Loucy (cell line): ENCODE measurements at regions not wholly inside any gene's neighbourhood (a gene's known extent, or its start where the extent isn't known, plus 50 kb on each side); places are given as distances from the start of the nearest gene placed in this dataset.

Source experiments
- H2AFZ ChIP-seq: fragments of 200-600 bp; sonication (generic); 2 replicates; pipeline ENCODE4 v1.6.0; 2016; ENCODE audit warnings: antibody characterized with exemption, mild to moderate bottlenecking, low read length, moderate library complexity
- H3F3A ChIP-seq: fragments of 200-600 bp; 2 replicates; pipeline ENCODE4 v1.6.0; 2016; ENCODE audit warnings: antibody characterized with exemption, low read depth, mild to moderate bottlenecking
- H3K27me3 ChIP-seq: fragments of 200-600 bp; sonication (generic); 2 replicates; pipeline ENCODE4 v1.6.1; 2014; ENCODE audit warnings: low read length, mild to moderate bottlenecking; ENCODE audit not compliant: insufficient read depth, poor library complexity, severe bottlenecking
- H3K36me3 ChIP-seq: fragments of 200-600 bp; sonication (generic); 2 replicates; pipeline ENCODE4 v1.6.1; 2016; ENCODE audit warnings: low read length; ENCODE audit not compliant: insufficient read depth
- H3K4me1 ChIP-seq: fragments of 200-600 bp; sonication (generic); 2 replicates; pipeline ENCODE4 v1.5.1; 2014; ENCODE audit warnings: low read length, mild to moderate bottlenecking; ENCODE audit not compliant: insufficient read depth, poor library complexity, severe bottlenecking
- H3K4me2 ChIP-seq: fragments of 200-600 bp; sonication (generic); 2 replicates; pipeline ENCODE4 v1.6.0; 2014; ENCODE audit warnings: antibody characterized with exemption, low read length, low read depth, mild to moderate bottlenecking; ENCODE audit not compliant: poor library complexity, severe bottlenecking
- H3K4me3 ChIP-seq: fragments of 200-600 bp; sonication (generic); 2 replicates; pipeline ENCODE4 v1.5.1; 2014; ENCODE audit warnings: low read length, mild to moderate bottlenecking, mixed read lengths; ENCODE audit not compliant: poor library complexity, severe bottlenecking
- H3K79me2 ChIP-seq: fragments of 200-600 bp; sonication (generic); 2 replicates; pipeline ENCODE4 v1.6.1; 2014; ENCODE audit warnings: low read length; ENCODE audit not compliant: insufficient read depth
- H3K9ac ChIP-seq: fragments of 200-600 bp; sonication (generic); 2 replicates; pipeline ENCODE4 v1.6.0; 2014; ENCODE audit warnings: mild to moderate bottlenecking, low read depth, low read length, moderate library complexity; ENCODE audit not compliant: poor library complexity, severe bottlenecking
- H3K9me2 ChIP-seq: fragments of 200-600 bp; sonication (generic); replicated peaks from 2 replicates; pipeline ENCODE4 v1.6.1; 2016; ENCODE audit warnings: low read depth, low read length, mixed read lengths
- H3K9me3 ChIP-seq: fragments of 200-600 bp; sonication (generic); 2 replicates; pipeline ENCODE4 v1.6.1; 2014; ENCODE audit warnings: mild to moderate bottlenecking, antibody characterized with exemption, low read length, low read depth; ENCODE audit not compliant: insufficient read depth
- H4K20me1 ChIP-seq: fragments of 200-600 bp; sonication (generic); 2 replicates; pipeline ENCODE4 v1.6.0; 2014; ENCODE audit warnings: antibody characterized with exemption, low read length, mild to moderate bottlenecking; ENCODE audit not compliant: insufficient read depth, poor library complexity, severe bottlenecking
- EZH2phosphoT487 ChIP-seq: fragments of 200-600 bp; IDR thresholded peaks from 2 replicates; pipeline ENCODE4 v1.6.1; 2018; ENCODE audit warnings: antibody characterized with exemption, mild to moderate bottlenecking, moderate library complexity, borderline replicate concordance
- TF ChIP-seq, protein P1 (sequence below): fragments of 200-600 bp; sonication (generic); conservative IDR thresholded peaks from 2 replicates; pipeline ENCODE4 v1.5.1; 2014; ENCODE audit warnings: mild to moderate bottlenecking, antibody characterized with exemption, low read length

DNA sequence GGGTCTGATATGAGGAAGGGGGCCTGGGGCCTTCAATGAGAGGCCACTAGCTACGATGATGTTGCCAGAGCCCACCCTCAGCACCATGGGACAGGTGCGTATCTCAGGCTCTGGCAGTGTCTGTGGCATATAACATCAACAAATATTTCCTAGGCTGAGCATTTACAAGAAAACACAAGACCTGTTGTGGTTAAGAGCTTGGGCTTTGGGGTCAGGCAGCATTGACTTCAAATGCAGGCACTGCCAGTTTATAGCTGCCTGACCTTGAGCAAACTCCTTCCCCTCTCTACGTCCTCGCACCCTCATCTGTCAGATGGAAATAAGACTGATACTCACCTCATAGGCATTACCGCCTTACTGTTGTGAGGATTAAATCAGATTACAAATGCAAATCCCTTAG, 156.0 kb downstream of the KATNAL1 start:
- Histone ChIP-seq H3K27me3 (no peaks in the 10 kb centered on the region), H3K79me2 (no peaks in the 10 kb centered on the region), H3K9ac (no peak overlapping the region), H3K4me1 (peaks cover 42% of the 10 kb centered on the region), H3F3A (no peaks in the 10 kb centered on the region), H3K36me3 (no peaks in the 10 kb centered on the region), H4K20me1 (no peaks in the 10 kb centered on the region), H3K9me2 (no peaks in the 10 kb centered on the region), H2AFZ (no peak overlapping the region), H3K9me3 (no peaks in the 10 kb centered on the region), H3K4me2 (peak overlapping the region; percentile 48), H3K4me3 (no peak overlapping the region)
- no peak for TF ChIP-seq EZH2phosphoT487
- TF ChIP-seq, protein P1, sequence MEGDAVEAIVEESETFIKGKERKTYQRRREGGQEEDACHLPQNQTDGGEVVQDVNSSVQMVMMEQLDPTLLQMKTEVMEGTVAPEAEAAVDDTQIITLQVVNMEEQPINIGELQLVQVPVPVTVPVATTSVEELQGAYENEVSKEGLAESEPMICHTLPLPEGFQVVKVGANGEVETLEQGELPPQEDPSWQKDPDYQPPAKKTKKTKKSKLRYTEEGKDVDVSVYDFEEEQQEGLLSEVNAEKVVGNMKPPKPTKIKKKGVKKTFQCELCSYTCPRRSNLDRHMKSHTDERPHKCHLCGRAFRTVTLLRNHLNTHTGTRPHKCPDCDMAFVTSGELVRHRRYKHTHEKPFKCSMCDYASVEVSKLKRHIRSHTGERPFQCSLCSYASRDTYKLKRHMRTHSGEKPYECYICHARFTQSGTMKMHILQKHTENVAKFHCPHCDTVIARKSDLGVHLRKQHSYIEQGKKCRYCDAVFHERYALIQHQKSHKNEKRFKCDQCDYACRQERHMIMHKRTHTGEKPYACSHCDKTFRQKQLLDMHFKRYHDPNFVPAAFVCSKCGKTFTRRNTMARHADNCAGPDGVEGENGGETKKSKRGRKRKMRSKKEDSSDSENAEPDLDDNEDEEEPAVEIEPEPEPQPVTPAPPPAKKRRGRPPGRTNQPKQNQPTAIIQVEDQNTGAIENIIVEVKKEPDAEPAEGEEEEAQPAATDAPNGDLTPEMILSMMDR: no peak

DNA sequence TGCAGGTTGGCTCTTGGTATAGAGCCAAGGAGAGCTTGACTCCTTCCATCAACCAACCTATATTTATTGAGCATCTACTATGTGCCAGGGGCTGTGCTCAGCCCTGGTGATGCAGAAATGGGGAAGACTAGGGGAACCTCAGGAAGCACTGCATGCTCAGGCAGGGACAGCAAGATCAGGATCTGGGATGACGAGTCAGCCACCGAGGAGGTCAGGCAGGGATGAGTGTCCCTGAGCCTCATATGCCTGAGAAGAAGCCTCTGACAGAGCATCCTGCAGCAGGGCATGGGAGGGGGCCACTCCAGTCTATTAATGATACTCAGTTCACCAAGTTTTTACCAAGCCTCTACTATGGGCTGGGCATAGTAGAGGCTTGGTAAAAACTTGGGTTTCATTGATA, 158.1 kb downstream of the KATNAL1 start:
- no peaks in the 10 kb centered on the region for H3K9me3 ChIP-seq
- H3K79me2 ChIP-seq: no peaks in the 10 kb centered on the region
- H3K4me3 ChIP-seq: no peak overlapping the region
- H3K9me2 ChIP-seq: no peaks in the 10 kb centered on the region
- H3K4me2 ChIP-seq: no peak overlapping the region
- H3K36me3 ChIP-seq: no peaks in the 10 kb centered on the region
- no peak overlapping the region for H2AFZ ChIP-seq
- no peak for TF ChIP-seq EZH2phosphoT487
- TF ChIP-seq, protein P1: no peak
- H3K4me1 ChIP-seq: peaks cover 37% of the 10 kb centered on the region
- no peaks in the 10 kb centered on the region for H3F3A ChIP-seq
- no peaks in the 10 kb centered on the region for H3K27me3 ChIP-seq
- H3K9ac ChIP-seq: no peak overlapping the region
- no peaks in the 10 kb centered on the region for H4K20me1 ChIP-seq

DNA sequence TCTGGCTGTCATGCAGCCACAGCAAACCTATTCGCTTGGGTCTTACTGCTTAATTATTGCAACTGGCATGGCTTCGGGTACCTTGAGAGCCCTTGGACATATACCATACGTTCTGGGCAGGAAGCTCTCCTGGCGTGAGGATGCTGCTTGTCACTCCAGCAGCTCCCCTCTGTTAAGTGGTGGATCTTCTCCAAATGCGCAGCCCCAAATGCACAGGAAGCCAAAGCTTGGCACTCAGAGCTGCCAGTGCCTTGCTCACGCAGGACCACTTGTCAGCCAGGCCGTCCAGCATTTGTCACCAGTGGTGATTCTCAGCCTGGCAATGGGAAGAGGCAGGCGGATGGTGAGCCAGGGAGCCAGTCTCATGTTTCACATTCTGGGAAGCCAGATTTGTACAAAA, 158.6 kb downstream of the KATNAL1 start:
- Histone ChIP-seq H3K9me3 (no peaks in the 10 kb centered on the region), H3K36me3 (no peaks in the 10 kb centered on the region), H3K9me2 (no peaks in the 10 kb centered on the region), H3K4me2 (no peak overlapping the region), H3K4me1 (peaks cover 37% of the 10 kb centered on the region), H4K20me1 (no peaks in the 10 kb centered on the region), H3K79me2 (no peaks in the 10 kb centered on the region), H3F3A (no peaks in the 10 kb centered on the region), H3K27me3 (no peaks in the 10 kb centered on the region), H2AFZ (no peak overlapping the region), H3K9ac (no peak overlapping the region), H3K4me3 (no peak overlapping the region)
- TF ChIP-seq, protein P1: no peak
